GM12891 (cell line): ENCODE measurements at regions not wholly inside any gene's neighbourhood (a gene's known extent, or its start where the extent isn't known, plus 50 kb on each side); places are given as distances from the start of the nearest gene placed in this dataset.

Experiments used
- DNase-seq: peaks from one replicate; pipeline ENCODE4 v3.0.0; 2011; ENCODE audit warnings: low spot score; ENCODE audit not compliant: insufficient read length
- FAIRE-seq: peaks from 2 replicates; lab custom pipeline; 2011; peaks lifted over from hg19 to GRCh38; lab: Jason Lieb, UNC
- PAX5 ChIP-seq: IDR thresholded peaks from 2 replicates; pipeline ENCODE4 v1.6.1; 2011; ENCODE audit warnings: low read length, moderate library complexity, mild to moderate bottlenecking; ENCODE audit not compliant: insufficient read depth, severe bottlenecking
- POLR2A ChIP-seq: IDR thresholded peaks from 2 replicates; pipeline ENCODE4 v1.6.1; 2011; ENCODE audit warnings: low read depth, low read length, control low read depth
- POLR2AphosphoS5 ChIP-seq: IDR thresholded peaks from 2 replicates; pipeline ENCODE4 v1.6.1; 2011; ENCODE audit warnings: low read depth, low read length, control low read depth
- POU2F2 ChIP-seq: IDR thresholded peaks from 2 replicates; pipeline ENCODE4 v1.6.1; 2011; ENCODE audit warnings: low read depth, mild to moderate bottlenecking, control low read depth, low read length, moderate library complexity
- SPI1 ChIP-seq: IDR thresholded peaks from 2 replicates; pipeline ENCODE4 v1.6.1; 2011; ENCODE audit warnings: low read depth, low read length, control low read depth
- TAF1 ChIP-seq: IDR thresholded peaks from 2 replicates; pipeline ENCODE4 v1.6.1; 2011; ENCODE audit warnings: low read depth, low read length, control low read depth

DNA sequence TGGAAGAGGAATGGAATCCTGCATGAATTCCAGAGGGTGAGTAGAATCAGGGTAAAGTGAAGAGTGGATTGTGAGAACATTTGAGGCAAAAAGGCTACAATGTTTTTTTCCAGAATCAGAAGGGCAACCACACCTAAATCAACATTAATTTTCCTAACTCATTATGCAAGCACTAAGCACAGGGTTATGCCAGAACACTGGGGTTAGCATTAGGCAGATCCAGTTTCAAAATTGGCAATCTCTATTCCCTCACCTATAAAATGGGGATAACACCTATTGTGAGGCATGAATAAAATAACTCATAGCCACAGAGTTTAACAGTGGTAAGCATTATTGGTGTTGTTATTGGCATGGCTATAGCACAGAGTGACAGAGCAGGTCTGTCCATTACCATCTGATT is 378.6 kb upstream of the FAT3 start:
- TF ChIP-seq TAF1 (no peak), PAX5 (no peak), POU2F2 (no peak), POLR2AphosphoS5 (no peak), SPI1 (no peak), POLR2A (no peak)
- no peak for DNase-seq
- no peak for FAIRE-seq

- no peak for FAIRE-seq
- TF ChIP-seq TAF1 (no peak), SPI1 (no peak), POLR2A (no peak), POU2F2 (no peak), POLR2AphosphoS5 (no peak), PAX5 (no peak)
- no peak for DNase-seq
These were observed 383.9 kb upstream of the FAT3 start for GRCh38 chr11:91840640-91841240.

DNA sequence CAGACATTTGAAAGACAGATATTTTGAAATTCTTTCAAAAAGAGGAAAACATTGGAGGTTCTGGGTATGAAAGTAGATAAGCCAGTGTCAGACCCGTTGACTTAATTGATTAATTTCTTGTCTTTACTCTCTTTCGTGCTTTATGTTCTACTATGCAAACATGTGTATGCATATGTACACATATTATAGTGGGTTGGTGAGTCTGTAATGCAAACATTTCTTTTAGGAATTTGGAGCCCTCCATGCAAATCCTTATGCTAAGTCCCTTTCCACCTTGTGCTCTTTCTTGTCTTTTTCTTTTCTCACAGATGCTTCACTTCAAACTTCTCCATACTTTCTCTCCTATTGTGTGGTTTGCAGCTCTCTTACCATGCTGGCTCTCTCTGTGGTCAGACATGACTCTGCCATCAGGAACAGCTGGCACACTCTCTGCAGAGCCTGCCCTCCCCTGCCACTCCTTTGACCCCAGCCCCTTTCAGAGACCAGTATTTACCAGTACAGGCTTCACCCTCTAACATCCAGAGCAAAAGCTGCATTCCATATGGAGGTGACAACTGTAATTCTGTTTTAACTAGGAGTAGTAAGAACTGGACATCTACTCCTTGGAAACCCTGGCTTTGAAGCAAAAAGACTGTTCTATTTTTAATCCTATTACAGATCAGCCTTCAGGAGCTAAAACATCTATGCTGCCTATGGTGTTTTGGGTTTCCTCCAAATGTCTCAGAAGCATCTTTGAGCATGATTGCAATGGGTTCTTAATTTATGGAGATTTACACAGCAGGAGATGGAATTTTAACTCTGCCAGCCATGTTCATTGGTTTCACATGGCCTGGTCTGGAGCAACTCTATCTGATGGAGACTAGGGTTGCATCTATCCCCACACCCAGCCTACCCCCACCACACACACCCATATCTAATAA is 386.9 kb upstream of the FAT3 start:
- TF ChIP-seq TAF1 (no peak), POU2F2 (no peak)
- DNase-seq, result no peak
- no peak for FAIRE-seq

GRCh38 chr11:91835051-91835560 is 389.5 kb upstream of the FAT3 start:
- DNase-seq (no peak), FAIRE-seq (no peak)
- TF ChIP-seq TAF1 (no peak), POLR2A (no peak), POLR2AphosphoS5 (no peak), POU2F2 (no peak), SPI1 (no peak), PAX5 (no peak)

GRCh38 chr11:91828901-91829300 is 395.7 kb upstream of the FAT3 start:
- FAIRE-seq (no peak), DNase-seq (no peak)
- TF ChIP-seq TAF1, result no peak
- TF ChIP-seq SPI1, result no peak
- TF ChIP-seq POLR2A, result no peak
- no peak for TF ChIP-seq POU2F2
- no peak for TF ChIP-seq POLR2AphosphoS5
- TF ChIP-seq PAX5, result no peak

- no peak for FAIRE-seq
- DNase-seq, result no peak
- no peak for TF ChIP-seq PAX5
These were observed 398.8 kb upstream of the FAT3 start for GRCh38 chr11:91825777-91826176.

- DNase-seq (no peak), FAIRE-seq (no peak)
- TF ChIP-seq POU2F2 (no peak), POLR2AphosphoS5 (no peak), PAX5 (no peak), POLR2A (no peak), TAF1 (no peak), SPI1 (no peak)
These were observed 401.3 kb upstream of the FAT3 start for GRCh38 chr11:91823252-91823830.

- TF ChIP-seq POLR2AphosphoS5 (no peak), POU2F2 (no peak), TAF1 (no peak), PAX5 (no peak), SPI1 (no peak), POLR2A (no peak)
- no peak for DNase-seq
- FAIRE-seq, result no peak
These were observed 401.8 kb upstream of the FAT3 start for GRCh38 chr11:91822805-91823204.

- no peak for DNase-seq
- no peak for FAIRE-seq
- no peak for TF ChIP-seq TAF1
- TF ChIP-seq PAX5, result no peak
These were observed 403.9 kb upstream of the FAT3 start for GRCh38 chr11:91820709-91821108.

- DNase-seq (no peak), FAIRE-seq (no peak)
- TF ChIP-seq POU2F2 (no peak), PAX5 (no peak), TAF1 (no peak), POLR2AphosphoS5 (no peak), POLR2A (no peak), SPI1 (no peak)
These were observed 404.8 kb upstream of the FAT3 start for GRCh38 chr11:91819777-91820176.
